ENCODE measurements at regions not wholly inside any gene's neighbourhood (a gene's known extent, or its start where the extent isn't known, plus 50 kb on each side); places are given as distances from the start of the nearest gene placed in this dataset.

GRCh38 chr5:2238732-2239131 is 356.0 kb upstream of the IRX4 start:
- H3K4me3 ChIP-seq (ENCODE audit: low read depth, low read length), result no peak overlapping the region
- no peak for TF ChIP-seq CTCF (IDR thresholded peaks at IDR 0.05; ENCODE audit: control insufficient read depth, extremely low read depth, insufficient read depth)
- DNase-seq (ENCODE audit: low read depth), result no peak

DNA sequence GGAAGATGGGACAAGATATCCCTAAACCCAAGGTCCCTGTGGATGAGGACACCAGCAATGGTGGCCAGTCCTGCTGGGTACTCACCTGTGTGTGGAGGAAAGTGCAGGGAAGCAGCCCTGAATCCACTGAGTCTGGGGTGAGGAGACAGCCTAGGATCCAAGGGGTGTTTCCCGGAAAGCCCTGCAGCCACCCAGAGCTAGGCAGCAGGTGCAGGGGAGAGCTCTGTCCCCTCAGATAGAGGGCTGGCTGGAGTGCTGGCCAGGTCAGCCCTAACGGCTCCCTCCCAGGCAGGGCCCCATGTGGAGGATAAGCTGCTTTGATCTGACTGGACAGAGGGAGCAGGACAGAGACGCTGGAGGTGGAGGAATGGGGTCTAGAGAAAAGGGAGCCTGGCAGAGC is 344.7 kb upstream of the IRX4 start:
- H3K4me3 ChIP-seq (ENCODE audit: low read depth, low read length), result no peak overlapping the region
- no peak for DNase-seq (ENCODE audit: low read depth)
- no peak for TF ChIP-seq CTCF (IDR thresholded peaks at IDR 0.05; ENCODE audit: control insufficient read depth, extremely low read depth, insufficient read depth)

- no peak for TF ChIP-seq CTCF (IDR thresholded peaks at IDR 0.05; ENCODE audit: control insufficient read depth, extremely low read depth, insufficient read depth)
- no peak for DNase-seq (ENCODE audit: low read depth)
- no peak overlapping the region for H3K4me3 ChIP-seq (ENCODE audit: low read depth, low read length)
These were observed 342.0 kb upstream of the IRX4 start for GRCh38 chr5:2224689-2225088.

DNA sequence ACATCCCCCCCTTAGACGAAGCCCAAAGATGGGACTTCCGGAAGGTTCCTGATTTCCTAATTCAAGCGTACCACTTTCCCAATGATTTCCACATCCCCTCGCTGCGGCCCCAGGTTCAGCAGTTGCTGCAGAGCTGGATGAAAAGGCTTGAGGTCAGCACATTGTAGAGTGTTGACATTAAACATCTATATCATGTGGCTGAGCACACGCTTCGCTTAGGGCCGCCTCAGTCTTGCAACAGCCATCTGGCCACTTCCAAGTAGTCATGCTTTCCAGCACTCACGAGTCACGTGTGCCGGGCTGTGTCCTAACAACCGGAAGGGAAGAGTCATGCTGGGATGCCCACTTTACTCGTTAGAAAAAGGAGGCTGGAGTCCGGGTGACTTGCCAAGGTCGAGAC is 340.6 kb upstream of the IRX4 start:
- no peak overlapping the region for H3K4me3 ChIP-seq (ENCODE audit: low read depth, low read length)
- no peak for TF ChIP-seq CTCF (IDR thresholded peaks at IDR 0.05; ENCODE audit: control insufficient read depth, extremely low read depth, insufficient read depth)
- no peak for DNase-seq (ENCODE audit: low read depth)

DNA sequence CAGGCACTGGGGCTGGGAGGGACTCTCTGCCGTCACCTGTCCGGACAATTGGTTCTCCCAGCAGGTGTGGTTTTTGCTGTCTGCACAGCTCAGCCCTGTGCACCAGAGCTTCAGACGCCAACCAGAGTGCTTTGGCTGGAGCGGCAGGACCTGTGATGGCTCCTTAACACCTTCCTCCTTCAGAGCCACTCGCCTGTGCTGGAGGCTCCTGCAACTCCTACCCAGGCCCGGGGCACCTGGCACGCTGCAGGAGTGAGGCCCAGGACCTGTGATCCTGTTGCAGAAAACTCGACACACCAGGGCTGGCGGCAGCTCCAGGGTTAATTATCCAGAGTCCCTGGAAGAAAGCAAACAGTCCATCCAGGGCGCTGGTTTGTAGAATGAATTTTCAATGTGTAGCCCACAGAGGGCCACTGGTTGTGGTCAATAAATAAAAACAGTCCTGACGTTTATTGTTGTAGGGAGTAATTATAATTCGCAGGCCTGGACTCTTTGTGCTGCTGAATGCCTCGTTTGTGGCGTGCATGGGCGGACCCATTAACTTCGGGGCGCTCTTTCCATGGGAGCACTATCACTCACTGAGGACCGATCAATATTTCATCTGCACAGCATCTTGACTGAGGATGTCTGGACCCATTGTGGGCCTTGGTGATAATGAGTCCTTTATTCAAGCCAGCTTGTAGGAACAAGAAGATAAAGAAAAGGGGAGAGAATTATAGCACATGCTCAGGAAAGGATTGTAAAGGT is 339.7 kb upstream of the IRX4 start:
- TF ChIP-seq CTCF (IDR thresholded peaks at IDR 0.05; ENCODE audit: control insufficient read depth, extremely low read depth, insufficient read depth), result no peak
- no peak for DNase-seq (ENCODE audit: low read depth)
- no peak overlapping the region for H3K4me3 ChIP-seq (ENCODE audit: low read depth, low read length)

- no peak overlapping the region for H3K4me3 ChIP-seq (ENCODE audit: low read depth, low read length)
- no peak for DNase-seq (ENCODE audit: low read depth)
- no peak for TF ChIP-seq CTCF (IDR thresholded peaks at IDR 0.05; ENCODE audit: control insufficient read depth, extremely low read depth, insufficient read depth)
These were observed 338.7 kb upstream of the IRX4 start for GRCh38 chr5:2221450-2221849.

DNA sequence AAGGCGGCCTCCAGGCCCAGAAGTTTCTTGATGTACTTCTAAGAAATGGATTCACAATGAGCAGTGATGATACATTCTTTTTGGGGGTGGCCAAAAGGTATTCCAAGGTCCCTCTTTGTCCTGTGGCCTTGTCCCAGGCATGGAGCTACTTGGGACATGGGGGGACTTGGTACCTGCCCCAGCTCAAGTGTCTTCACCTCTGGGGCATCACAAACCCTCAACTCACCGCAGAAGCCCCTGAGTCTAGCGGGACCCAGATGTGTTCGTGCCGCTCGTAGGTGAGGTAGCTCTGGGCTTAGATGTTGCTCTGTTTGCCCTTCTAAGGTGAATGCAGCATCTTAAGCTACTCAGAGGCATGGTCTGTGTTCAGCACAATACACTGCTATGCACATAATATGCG is 338.0 kb upstream of the IRX4 start:
- TF ChIP-seq CTCF (IDR thresholded peaks at IDR 0.05; ENCODE audit: control insufficient read depth, extremely low read depth, insufficient read depth), result no peak
- no peak for DNase-seq (ENCODE audit: low read depth)
- H3K4me3 ChIP-seq (ENCODE audit: low read depth, low read length), result no peak overlapping the region
